NCI-H2196 treated with DMSO at 0.1 percent for 48 hours (cell line): ENCODE measurements at regions not wholly inside any gene's neighbourhood (a gene's known extent, or its start where the extent isn't known, plus 50 kb on each side); places are given as distances from the start of the nearest gene placed in this dataset.

Experiments
- DNase-seq: peaks from one replicate; lab custom pipeline; 2025; ENCODE audit not compliant: unreplicated experiment; lab: John Stamatoyannopoulos, UW

- DNase-seq: no peak
Measured at GRCh38 chr7:370775-371118, 80.8 kb downstream of the FOXL3 start.

- no peak for DNase-seq
Measured at GRCh38 chr7:371119-371778, 81.3 kb downstream of the FOXL3 start.

- DNase-seq: no peak
Measured at GRCh38 chr7:371779-372545, 82.0 kb downstream of the FOXL3 start.

- no peak for DNase-seq
Measured at GRCh38 chr7:372546-372931, 82.6 kb downstream of the FOXL3 start.

GRCh38 chr7:372932-373791, 83.2 kb downstream of the FOXL3 start:
- no peak for DNase-seq

GRCh38 chr7:373818-374705, 84.1 kb downstream of the FOXL3 start:
- no peak for DNase-seq

- no peak for DNase-seq
Measured at GRCh38 chr7:374706-375311, 84.8 kb downstream of the FOXL3 start.

GRCh38 chr7:375321-375831, 85.4 kb downstream of the FOXL3 start:
- no peak for DNase-seq

- DNase-seq: no peak
Measured at GRCh38 chr7:375901-376305, 85.9 kb downstream of the FOXL3 start.

GRCh38 chr7:376306-377079, 86.5 kb downstream of the FOXL3 start:
- no peak for DNase-seq

GRCh38 chr7:377080-378040, 87.4 kb downstream of the FOXL3 start:
- DNase-seq: no peak

GRCh38 chr7:378041-378420, 88.1 kb downstream of the FOXL3 start:
- no peak for DNase-seq

- no peak for DNase-seq
Measured at GRCh38 chr7:378551-379455, 88.8 kb downstream of the FOXL3 start.

- DNase-seq: peak; percentile 11
Measured at GRCh38 chr7:379456-380138, 89.6 kb downstream of the FOXL3 start.

GRCh38 chr7:380139-380485, 90.1 kb downstream of the FOXL3 start:
- no peak for DNase-seq

GRCh38 chr7:380711-381210, 90.8 kb downstream of the FOXL3 start:
- no peak for DNase-seq
